Body of pancreas (tissue), 4 donors: ENCODE measurements at regions not wholly inside any gene's neighbourhood (a gene's known extent, or its start where the extent isn't known, plus 50 kb on each side); places are given as distances from the start of the nearest gene placed in this dataset.

ENCODE experiments used
- POLR2A ChIP-seq, 3 donors: fragments of 450-650 bp; IDR thresholded peaks; one replicate each; pipeline ENCODE4 v1.6.1; 2016; ENCODE audit warnings: antibody characterized with exemption in 3 of 3, mild to moderate bottlenecking in 2 of 3
- TF ChIP-seq, protein P1 (sequence below), 7 experiments: fragments of 450-650 bp in 4 of 7; fragments of 200-600 bp in 3 of 7; sonication (generic) in 3 of 7; IDR thresholded peaks; one replicate each; pipeline ENCODE4 v1.5.1; 2016 to 2019; ENCODE audit warnings: antibody characterized with exemption in 7 of 7

DNA sequence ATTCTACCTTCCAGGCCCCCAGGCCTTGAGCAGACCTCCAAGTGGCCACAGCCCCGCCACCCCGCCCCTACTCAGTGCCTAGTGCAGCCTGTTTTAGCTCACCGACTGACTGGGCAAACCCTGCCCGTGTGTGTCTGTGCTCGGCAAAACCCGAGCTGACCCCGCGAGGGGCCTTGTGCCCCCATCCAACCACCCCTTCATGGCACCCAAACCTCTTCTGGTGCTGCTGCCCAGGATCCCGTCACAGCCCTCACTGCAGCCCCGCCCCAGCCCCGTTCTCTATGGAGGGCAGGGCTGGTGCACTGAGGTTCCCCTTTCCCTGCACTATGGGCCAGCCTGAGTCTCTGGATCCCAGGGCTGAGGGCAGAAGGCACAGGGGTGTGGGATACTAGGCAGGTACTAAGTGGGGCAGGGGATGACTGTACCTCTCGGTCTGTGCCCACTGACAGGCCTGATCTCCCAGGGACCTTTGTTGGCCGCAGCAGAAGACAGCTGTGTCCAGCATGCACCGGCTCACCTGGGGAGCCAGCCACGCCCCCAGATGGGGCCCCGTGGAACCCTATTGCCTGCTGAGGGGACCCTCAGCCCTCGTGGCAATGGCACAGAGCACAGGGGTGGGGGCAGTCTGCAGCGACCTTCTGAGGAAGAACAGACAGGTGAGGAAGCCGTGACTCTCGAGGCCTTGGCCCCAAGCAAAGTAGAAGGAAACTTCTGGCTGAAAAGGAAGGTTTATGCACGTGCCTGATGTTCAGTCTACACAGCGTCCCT lies 69.9 kb upstream of the OTOS start:
- TF ChIP-seq, protein P1, sequence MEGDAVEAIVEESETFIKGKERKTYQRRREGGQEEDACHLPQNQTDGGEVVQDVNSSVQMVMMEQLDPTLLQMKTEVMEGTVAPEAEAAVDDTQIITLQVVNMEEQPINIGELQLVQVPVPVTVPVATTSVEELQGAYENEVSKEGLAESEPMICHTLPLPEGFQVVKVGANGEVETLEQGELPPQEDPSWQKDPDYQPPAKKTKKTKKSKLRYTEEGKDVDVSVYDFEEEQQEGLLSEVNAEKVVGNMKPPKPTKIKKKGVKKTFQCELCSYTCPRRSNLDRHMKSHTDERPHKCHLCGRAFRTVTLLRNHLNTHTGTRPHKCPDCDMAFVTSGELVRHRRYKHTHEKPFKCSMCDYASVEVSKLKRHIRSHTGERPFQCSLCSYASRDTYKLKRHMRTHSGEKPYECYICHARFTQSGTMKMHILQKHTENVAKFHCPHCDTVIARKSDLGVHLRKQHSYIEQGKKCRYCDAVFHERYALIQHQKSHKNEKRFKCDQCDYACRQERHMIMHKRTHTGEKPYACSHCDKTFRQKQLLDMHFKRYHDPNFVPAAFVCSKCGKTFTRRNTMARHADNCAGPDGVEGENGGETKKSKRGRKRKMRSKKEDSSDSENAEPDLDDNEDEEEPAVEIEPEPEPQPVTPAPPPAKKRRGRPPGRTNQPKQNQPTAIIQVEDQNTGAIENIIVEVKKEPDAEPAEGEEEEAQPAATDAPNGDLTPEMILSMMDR (IDR thresholded peaks at IDR 0.05): no peak
- no peak for TF ChIP-seq POLR2A (IDR thresholded peaks at IDR 0.05)
